HG03045 (cell line): ENCODE measurements at regions not wholly inside any gene's neighbourhood (a gene's known extent, or its start where the extent isn't known, plus 50 kb on each side); places are given as distances from the start of the nearest gene placed in this dataset.
"Not testable (repeated sequence)": the region's sequence is repeated elsewhere in the genome, so short reads cannot be mapped to it uniquely, and the experiment has no call there.

ENCODE experiments used
- ATAC-seq: cut with Tn5 transposase; IDR thresholded peaks from one replicate; pipeline ENCODE4 v1.9.1; 2021; ENCODE audit warnings: mild to moderate bottlenecking, moderate library complexity; ENCODE audit not compliant: unreplicated experiment

DNA sequence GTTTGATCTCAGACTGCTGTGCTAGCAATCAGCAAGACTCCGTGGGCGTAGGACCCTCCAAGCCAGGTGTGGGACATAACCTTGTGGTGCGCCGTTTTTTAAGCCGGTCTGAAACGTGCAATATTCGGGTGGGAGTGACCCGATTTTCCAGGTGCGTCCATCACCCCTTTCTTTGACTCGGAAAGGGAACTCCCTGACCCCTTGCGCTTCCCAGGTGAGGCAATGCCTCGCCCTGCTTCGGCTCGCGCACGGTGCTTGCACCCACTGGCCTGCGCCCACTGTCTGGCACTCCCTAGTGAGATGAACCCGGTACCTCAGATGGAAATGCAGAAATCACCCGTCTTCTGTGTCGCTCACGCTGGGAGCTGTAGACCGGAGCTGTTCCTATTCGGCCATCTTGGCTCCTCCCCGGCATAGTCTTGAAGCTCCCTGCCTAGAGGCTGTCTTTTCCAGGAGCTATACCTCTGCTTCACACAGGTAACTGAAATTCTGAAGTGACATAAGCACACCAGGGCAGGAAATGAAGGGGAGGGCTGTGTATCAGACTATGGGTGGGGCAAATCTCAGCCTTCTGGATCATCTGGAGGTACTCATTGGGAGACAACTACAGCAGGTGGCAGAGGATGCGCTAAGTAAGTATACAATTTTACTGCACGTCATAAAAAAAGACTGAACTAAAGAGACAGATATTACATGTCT lies 252.1 kb upstream of the POT1 start:
- ATAC-seq, result not testable (repeated sequence)

DNA sequence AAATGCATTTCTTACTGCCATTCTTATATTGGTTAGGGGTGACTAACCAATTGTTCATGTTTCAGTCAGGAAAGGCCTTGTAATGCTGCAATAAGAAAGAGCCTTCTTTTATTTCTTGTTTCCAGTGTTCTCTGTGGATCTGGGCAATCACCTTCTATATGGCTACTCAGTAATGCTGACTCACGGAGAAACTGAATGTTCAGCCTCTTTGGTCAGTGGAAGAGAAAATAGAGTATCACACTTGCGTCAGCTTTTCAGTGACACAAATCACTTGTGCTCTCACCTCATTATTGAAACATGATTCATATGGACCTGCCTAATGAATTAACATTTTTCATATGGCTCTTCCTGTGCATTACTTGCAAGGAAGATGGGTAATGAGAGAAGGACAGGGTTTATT lies 243.9 kb upstream of the POT1 start:
- no peak for ATAC-seq

DNA sequence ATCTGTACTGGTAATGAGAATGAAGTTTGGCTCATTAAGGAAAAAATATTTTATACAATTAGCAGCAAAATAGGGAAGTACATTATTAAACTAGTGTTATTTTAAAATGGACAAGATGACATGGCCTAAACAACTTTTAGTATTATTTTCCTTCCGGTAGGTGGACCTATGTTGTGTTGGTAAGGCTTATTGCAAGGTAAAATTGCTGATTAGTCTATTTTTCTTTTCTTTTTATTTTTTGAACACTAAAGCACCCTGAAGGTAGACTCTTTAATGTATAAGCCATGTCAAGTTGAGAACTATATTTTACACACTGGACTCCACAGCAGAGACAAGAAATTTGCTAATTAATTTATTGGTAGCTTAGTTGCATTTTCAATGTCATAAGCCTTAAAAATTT lies 239.5 kb upstream of the POT1 start:
- ATAC-seq, result no peak

DNA sequence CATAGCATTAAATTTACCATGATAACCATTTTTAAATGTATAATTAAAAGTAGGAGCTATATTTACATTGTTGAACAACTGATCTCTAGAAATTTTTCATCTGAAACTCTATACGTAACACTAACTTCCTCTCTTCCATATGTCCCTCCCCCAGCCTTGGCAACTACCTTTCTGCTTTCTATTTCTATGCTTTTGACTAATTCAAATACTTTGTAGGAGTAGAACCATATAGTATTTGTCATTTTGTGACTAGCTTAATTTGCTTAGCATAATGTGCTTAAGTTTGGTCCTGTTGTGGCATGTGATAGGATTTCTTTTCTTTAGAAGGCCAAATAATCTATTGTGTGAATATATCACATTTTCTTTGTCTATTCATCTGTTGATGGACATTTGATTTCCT lies 225.3 kb upstream of the POT1 start:
- ATAC-seq, result no peak

DNA sequence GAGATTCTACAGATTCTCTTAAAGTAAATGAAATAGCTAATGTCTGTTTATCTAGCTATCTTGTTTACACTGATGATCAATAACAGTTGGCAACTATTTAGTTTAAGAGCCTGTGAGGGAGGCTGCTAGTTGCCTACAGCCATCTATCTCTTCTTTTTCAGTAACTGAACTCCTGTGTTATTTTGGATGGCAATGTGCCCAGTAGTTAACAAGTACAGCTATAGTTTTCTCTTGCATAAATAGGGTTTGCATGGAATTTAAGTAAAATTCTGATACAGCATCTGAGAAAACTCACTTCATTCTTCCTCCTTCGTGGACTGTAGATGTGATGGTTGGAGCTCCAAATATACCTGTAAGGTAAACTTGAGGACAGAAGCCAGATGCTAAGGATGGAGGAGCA lies 219.5 kb upstream of the POT1 start:
- ATAC-seq, result no peak

DNA sequence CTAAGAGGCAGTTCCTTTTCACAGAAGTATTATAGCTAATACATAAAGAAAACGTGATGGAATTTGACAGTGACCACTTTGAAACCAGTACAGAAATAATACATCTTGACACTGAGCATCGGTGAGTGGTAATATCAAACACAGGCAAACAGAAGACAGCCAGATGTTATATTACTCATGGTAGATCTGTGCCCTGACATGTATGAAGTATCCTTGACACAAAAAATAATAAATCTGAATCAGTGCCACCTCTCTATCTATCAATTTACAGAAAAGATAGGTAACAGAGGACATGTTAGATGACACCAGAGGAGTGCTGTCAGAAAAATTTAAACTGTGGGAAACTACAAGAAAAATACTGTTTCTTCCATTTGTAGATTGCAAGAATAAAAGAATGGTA lies 217.4 kb upstream of the POT1 start:
- ATAC-seq, result no peak

DNA sequence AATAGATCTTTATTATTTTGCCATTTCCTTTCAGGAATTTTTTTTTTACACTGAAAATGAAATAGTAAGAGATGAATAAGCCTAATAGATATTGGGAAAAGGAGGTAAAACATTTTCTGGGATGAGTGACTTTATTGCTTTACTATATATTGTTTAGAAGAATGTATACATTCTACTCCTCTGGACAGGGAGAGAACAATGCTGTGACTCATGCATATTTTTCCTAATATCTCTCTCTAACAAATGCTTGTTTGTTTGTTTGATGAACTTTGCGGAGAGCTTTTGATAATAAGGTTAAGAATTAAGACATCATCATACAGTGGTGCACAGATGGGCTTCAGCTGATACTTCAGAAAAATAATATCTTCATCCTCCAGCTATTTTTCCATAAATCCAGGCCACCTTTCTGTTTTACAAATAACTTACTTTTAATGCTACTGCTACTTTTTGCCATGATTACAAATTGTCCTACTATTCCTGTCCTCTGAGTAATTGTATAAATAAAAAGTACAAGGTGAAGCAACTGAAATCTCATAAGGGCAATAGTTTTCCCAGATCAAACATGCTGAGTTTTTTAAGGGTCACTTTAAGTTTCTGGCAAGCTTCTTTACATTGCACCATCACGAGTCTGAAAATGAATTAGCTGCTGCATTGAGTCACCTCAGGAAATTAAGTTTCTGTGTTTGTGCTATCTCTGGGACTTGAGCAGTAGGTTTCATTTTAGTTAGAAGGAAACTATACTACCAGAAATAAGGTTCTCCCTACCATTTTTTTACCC lies 207.3 kb upstream of the POT1 start:
- no peak for ATAC-seq

DNA sequence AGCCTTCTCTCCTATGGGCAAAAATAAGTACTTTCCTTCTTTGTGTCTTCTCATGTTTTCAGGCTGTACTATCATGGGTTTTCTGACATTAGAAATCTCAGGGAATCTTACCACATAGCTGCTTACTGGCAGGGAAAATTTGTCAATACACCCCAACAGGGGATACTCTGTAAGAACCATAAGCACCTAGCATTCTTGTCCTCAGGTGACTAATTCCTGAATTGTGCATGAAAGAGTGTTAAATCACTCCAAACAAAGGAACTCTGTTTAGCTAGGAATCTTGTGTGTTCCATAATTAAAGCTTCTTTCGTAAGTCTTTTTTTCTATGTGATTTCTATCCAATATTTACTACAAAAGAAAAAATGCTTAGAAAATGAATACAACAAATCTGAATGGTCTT lies 206.7 kb upstream of the POT1 start:
- ATAC-seq, result no peak

DNA sequence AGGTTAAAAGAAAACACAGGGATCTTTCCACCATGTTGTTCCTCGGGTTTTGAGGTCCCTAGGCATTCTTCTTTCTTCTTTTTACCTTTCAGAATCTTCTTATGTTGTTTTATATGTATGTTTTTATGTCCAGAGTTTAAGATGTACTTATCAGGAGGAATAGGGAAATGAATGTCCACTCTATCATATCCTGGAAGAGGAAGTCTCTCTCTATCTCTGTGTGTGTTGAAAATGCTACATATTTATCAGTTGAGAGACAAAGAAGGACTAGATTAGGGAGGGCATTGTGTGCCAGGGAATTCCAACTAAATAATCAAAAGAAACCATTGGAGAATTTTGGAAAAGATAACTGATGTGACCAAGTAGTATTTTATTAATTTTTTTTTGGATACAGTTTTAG lies 200.5 kb upstream of the POT1 start:
- ATAC-seq, result no peak

DNA sequence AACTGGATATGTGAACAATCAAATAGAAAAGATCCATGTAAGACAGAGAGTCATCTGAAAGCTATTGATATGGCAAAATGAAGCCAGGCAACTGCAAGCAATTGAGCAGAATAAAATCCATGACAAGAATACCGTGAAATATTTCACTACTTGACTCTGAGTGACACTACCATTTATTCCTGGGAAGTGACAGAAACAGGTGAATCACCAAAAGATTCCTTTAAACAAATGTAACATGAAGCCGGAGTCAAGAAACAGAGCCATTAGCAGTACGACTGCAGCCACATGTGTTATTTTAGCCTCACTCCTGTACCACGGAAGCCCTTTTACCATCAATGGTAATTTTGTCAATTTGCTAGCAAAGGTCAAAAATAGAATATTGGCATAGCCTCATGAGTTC lies 197.7 kb upstream of the POT1 start:
- no peak for ATAC-seq

DNA sequence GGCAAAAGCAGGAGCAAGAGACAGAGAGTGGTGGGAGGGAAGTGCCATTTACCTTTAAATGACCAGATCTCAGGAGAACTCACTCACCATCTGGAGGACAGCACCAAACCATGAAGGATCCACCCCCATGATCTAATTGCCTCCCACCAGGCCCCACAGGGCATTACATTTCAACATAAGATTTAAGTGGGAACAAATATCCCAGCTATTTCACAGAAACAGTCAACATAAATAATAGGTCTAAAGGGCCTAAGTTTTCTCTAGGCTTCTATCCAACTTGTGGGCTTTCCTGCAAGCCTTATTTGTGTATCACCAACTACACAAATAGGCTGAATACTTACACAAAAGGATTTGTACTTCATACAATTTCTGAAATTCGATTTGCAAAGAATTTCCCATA lies 196.8 kb upstream of the POT1 start:
- ATAC-seq, result no peak

DNA sequence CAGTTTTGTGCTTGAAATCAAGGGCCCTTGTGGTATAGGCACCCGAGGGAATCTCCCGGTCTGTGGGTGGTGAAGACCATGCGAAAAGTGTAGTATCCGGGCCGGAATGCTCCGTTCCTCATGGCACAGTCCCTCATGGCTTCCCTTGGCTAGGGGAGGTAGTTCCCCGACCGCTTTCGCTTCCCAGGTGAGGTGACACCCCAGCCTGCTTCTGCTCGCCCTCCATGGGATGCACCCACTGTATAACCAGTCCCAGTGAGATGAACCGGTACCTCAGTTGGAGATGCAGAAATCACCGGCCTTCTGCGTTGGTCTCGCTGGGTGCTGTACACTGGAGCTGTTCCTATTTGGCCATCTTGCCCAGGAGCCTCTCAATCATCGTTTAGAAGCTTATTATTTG lies 195.7 kb upstream of the POT1 start:
- no peak for ATAC-seq

DNA sequence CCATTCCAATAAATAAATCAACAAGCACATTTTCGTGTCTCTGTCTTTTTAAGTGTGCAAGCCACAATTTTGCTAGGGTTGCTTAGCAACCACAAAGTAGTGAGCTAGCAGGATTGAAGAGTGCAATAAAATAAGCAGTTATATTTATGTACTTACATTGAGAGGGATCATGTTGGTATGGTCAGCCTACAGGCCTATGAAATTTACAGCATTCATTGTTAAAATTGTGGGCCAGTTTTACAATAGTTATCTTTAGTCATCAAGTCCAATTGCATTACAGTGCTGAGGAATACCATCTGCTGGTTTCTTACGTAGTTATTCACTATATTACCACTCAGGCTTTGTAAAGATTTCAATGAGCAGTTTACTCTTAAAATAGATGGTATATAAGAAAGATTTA lies 192.5 kb upstream of the POT1 start:
- ATAC-seq, result no peak

DNA sequence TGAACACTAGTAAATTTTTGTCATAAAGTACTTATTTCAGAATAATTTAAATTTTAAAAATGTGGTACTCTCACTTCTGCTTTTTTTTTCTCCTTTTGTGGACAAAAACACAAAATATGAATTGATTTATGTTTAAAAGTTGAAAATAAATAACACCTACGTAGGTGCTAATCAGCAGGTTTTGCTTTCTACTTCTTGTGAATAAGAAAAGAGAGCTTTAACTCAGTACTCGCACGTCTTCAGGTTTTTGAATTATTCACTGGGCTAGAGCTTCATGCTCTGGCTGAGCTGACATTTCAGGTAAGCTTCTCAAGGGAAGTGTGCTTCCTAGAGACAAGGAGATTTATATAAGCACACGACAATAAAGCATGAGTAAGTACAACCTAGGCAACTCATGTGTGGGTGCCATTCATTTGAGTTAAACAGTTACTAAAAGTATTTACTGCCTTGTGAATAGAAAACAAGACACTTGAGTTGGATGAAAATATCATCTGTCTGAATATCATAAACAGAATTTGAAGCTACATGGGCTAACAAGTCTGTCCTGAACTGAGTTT lies 190.0 kb upstream of the POT1 start:
- no peak for ATAC-seq

DNA sequence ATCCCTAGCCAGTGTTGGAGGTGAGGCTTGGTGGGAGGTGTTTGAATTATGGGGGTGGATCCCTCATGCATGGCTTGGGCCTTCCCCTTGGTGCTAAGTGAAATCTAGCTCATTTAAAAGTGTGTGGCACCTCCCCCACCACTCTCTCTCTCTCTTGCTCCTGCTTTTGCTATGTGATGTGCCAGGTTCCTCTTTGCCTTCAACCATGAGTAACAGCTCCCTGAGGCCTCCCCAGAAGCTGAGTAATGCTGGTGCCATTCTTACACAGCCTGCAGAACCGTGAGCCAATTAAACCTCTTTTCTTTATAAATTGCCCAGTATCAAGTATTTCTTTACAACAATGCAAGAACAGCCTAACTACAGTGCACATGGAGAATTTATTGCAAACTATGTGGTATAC lies 188.8 kb upstream of the POT1 start:
- no peak for ATAC-seq

DNA sequence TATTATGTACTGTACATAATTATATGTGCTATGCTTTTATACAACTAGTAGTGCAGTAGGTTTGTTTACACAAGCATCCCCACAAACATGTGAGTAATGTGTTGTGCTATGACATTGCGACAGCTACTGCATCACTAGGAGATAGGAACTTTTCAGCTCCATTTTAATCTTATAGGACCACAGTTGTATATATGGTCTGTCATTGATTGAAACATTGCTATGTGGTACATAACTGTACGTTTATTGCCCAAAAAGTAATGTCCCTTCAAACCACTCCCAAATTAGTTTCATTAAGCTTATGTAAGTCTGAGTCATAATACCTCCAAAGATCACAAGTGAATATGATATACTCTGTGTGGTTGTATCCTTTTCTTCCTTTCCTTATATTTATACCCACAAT lies 183.2 kb upstream of the POT1 start:
- no peak for ATAC-seq

DNA sequence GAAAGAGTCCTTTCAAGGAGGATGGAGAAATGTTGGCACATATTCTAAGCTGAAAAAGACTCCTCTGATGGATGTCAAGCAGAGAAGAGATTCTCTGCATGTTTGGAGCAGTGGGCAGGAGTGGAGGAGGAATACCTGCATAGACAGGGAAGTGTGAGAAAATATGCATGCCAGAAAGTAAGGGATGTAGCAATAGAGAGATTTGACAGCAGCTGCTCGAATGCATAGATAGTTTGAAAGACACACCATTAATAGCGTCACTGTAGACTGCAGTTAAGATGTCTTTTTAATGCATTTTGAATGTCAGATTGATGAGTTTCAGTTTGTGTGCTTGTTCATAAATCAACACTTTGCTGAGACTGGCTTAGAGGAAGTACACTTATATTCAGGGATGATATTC lies 169.9 kb upstream of the POT1 start:
- ATAC-seq, result no peak

DNA sequence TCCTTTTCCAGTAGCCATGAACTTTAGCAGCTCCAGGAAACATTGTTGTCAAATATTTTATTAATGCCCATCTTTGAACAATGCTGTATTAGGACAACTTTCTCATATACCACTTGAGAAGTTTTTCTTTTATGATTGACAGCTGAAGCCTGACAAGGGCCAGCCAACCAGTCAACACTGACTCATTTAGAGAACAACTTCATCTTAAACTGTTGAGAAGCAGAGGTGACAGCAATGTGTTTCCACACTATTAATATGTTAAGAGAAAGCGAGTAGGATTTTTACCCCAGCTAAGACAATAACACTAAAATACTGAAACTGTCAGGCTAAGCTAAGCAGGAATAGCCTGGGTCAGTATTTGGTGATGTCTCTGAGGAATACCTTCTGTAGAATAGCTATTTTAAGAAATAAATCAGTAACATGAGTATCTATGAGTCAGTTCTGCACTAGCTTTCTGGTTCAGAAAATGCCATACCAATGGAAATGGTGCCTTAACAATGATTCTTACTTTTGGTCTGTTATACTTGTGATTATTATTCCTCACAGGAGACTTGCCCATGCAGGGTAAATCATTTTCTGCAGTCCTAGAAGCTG lies 168.8 kb upstream of the POT1 start:
- ATAC-seq, result peak; percentile 70

DNA sequence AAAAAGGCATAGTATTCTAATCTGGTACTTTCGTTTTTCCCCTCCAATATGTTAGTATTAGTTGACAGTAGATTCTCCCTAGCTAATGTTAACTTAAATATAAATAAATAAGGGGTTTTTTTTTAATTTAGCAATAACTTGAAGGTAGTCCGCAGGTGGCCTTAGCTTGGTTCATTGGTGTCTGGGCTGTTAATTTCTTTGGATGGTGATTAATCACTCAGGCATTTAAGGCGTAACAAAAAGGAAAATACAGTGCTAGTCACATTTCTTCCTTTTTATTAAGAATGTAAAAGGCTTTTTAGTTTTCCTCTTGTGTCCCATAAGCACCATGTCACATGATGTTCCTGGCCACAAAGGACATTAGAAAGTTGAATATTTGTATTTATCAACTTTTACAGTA lies 161.0 kb upstream of the POT1 start:
- no peak for ATAC-seq

DNA sequence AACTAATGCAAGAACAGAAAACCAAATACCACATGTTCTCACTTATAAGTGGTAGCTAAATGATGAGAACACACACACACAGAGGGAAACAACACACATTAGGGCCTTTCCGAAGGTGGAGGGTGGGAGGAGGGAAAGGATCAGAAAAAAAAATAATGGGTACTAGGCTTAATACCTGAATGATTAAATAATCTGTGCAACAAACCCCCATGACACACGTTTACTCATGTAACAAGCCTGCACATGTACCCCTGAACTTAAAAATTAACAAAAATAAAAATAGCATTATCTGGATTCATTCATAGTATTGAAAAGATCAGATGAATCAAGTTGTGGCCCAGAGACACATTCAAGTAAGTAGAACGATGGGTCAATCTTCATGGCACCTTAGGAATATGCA lies 159.5 kb upstream of the POT1 start:
- ATAC-seq, result no peak

DNA sequence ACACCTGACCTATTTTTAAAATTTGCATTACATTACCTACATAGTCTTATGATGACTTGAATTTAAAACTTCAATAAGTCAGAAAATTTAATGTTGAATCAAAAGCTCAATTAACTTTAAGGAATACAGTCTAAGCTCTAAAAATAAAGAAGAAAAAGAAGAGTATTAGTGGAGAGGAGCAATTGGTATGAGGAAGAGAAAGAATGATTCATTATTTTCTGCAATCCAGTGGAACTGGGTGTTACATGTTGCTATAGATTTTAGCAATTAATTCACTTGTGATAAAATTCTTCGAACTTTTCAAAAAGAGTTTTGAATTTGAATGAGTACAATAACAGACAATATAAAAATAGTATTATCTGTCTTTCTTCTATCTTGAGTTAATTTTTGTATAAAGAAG lies 158.9 kb upstream of the POT1 start:
- ATAC-seq, result no peak

DNA sequence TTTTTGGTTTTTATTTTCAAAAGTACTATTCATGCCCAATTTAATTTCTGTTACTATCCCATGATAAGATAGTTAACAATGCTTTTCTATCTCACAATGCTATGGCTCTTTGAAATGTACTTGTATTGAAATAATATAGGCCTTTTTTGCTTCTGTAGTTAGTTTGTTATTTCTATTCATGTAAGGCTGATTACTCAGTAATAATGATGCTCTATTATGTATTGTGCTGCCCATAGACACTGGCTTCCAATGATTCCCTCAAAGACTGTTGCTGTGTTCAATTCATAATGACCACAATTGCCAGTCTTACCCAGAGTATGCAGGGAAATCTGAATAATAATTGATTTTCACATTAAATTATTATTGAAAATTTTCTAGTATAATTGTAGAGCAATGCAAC lies 155.5 kb upstream of the POT1 start:
- ATAC-seq, result no peak
